HL-60 (cell line): ENCODE measurements at regions not wholly inside any gene's neighbourhood (a gene's known extent, or its start where the extent isn't known, plus 50 kb on each side); places are given as distances from the start of the nearest gene placed in this dataset.

Experiments
- DNase-seq, 2 experiments: peaks; one replicate each; pipeline ENCODE4 v3.0.0-alpha.2; 2010 to 2020; ENCODE audit warnings: low read depth in 1 of 2, low spot score in 1 of 2
- H3K27ac ChIP-seq: fragments of 250-450 bp; sonication (Bioruptor Pico); replicated peaks from 2 replicates; pipeline ENCODE4 v1.5.1; 2020; ENCODE audit warnings: mild to moderate bottlenecking, moderate library complexity
- H3K27me3 ChIP-seq: fragments of 250-450 bp; sonication (Bioruptor Pico); 2 replicates; pipeline ENCODE4 v1.5.1; 2021; ENCODE audit warnings: mild to moderate bottlenecking, moderate library complexity; ENCODE audit not compliant: insufficient read depth, poor library complexity, severe bottlenecking
- H3K4me3 ChIP-seq: replicated peaks from 2 replicates; pipeline ENCODE4 v1.5.1; 2011; ENCODE audit warnings: mild to moderate bottlenecking, control low read depth, low read length; ENCODE audit not compliant: insufficient read depth
- GABPA ChIP-seq: IDR thresholded peaks from 2 replicates; pipeline ENCODE4 v1.6.1; 2012; ENCODE audit warnings: low read depth
- POLR2AphosphoS5 ChIP-seq: IDR thresholded peaks from 2 replicates; pipeline ENCODE4 v1.6.1; 2012; ENCODE audit warnings: low read depth
- SPI1 ChIP-seq: IDR thresholded peaks from 2 replicates; pipeline ENCODE4 v1.6.1; 2012; ENCODE audit warnings: low read depth, mild to moderate bottlenecking, borderline replicate concordance
- TF ChIP-seq, protein P1 (sequence below): IDR thresholded peaks from 2 replicates; pipeline ENCODE4 v1.6.1; 2012; ENCODE audit warnings: low read depth; ENCODE audit not compliant: insufficient replicate concordance
- TF ChIP-seq, protein P2 (sequence below): IDR thresholded peaks from one replicate; pipeline ENCODE4 v1.5.1; 2011; ENCODE audit warnings: low read length, control low read depth, inconsistent platforms; ENCODE audit not compliant: insufficient read depth

DNA sequence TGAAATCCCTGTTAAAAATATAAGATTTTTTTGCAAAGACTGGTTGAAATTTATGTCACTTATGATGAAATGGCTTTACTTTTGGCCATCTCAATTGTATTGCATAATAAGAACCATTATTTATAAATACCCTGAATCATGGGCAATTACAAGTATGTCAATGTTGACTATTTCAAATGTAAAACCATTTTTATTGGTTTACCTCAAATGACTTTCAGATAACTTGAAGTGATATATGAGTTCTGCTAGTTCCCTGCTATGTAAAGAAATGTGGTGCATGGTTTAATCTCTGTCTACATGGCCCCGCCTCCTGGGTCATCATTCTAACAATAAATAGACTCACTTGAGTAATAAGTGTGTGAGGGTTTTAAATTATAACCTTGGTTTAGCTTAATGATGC lies 275.6 kb upstream of the PREP start:
- TF ChIP-seq SPI1 (no peak), POLR2AphosphoS5 (no peak), GABPA (no peak)
- TF ChIP-seq, protein P1, sequence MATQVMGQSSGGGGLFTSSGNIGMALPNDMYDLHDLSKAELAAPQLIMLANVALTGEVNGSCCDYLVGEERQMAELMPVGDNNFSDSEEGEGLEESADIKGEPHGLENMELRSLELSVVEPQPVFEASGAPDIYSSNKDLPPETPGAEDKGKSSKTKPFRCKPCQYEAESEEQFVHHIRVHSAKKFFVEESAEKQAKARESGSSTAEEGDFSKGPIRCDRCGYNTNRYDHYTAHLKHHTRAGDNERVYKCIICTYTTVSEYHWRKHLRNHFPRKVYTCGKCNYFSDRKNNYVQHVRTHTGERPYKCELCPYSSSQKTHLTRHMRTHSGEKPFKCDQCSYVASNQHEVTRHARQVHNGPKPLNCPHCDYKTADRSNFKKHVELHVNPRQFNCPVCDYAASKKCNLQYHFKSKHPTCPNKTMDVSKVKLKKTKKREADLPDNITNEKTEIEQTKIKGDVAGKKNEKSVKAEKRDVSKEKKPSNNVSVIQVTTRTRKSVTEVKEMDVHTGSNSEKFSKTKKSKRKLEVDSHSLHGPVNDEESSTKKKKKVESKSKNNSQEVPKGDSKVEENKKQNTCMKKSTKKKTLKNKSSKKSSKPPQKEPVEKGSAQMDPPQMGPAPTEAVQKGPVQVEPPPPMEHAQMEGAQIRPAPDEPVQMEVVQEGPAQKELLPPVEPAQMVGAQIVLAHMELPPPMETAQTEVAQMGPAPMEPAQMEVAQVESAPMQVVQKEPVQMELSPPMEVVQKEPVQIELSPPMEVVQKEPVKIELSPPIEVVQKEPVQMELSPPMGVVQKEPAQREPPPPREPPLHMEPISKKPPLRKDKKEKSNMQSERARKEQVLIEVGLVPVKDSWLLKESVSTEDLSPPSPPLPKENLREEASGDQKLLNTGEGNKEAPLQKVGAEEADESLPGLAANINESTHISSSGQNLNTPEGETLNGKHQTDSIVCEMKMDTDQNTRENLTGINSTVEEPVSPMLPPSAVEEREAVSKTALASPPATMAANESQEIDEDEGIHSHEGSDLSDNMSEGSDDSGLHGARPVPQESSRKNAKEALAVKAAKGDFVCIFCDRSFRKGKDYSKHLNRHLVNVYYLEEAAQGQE: no peak
- TF ChIP-seq, protein P2, sequence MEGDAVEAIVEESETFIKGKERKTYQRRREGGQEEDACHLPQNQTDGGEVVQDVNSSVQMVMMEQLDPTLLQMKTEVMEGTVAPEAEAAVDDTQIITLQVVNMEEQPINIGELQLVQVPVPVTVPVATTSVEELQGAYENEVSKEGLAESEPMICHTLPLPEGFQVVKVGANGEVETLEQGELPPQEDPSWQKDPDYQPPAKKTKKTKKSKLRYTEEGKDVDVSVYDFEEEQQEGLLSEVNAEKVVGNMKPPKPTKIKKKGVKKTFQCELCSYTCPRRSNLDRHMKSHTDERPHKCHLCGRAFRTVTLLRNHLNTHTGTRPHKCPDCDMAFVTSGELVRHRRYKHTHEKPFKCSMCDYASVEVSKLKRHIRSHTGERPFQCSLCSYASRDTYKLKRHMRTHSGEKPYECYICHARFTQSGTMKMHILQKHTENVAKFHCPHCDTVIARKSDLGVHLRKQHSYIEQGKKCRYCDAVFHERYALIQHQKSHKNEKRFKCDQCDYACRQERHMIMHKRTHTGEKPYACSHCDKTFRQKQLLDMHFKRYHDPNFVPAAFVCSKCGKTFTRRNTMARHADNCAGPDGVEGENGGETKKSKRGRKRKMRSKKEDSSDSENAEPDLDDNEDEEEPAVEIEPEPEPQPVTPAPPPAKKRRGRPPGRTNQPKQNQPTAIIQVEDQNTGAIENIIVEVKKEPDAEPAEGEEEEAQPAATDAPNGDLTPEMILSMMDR: no peak

DNA sequence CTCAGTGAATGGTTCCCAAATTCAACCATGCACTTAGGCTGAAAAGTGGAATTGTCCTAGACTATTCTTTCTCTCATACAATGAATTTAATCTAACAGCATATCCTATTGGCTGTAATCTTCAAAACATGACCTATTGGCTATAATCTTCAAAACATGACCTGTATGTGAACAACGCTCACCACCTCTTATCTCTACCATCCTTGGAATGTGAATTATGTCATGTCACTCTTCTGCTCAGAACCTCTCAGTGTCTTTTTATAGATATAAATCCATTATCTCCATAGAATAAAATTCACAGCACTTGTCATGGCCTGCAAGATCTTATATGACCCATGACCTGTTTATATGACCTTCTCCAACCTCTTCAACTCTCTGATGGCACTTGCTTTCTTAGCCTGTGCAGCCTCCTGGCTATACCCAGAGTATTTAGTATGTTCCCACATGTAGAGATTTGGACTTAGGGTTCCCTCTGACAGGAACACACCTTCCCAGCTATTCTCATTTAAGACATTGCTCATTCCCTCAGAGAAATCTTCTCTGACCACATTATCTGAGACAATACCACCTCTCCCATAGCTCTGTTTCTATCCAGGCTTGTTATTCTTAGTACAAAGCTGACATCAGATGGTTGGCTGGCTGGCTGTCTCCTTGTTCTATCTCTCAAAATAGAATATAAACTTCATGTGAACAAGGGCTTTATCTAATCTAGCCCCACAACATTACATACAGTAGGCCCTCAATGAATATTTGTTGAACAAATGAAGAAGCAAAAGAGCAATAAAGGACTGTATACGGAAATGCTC lies 275.0 kb upstream of the PREP start:
- Histone ChIP-seq H3K27ac (no peak overlapping the region), H3K4me3 (no peak overlapping the region), H3K27me3 (no peaks in the 10 kb centered on the region)
- no peak for TF ChIP-seq GABPA
- TF ChIP-seq, protein P1: no peak
- TF ChIP-seq, protein P2: no peak
- TF ChIP-seq POLR2AphosphoS5: no peak
- no peak for TF ChIP-seq SPI1
- no peak for DNase-seq

More for the DNA sequence above, 275.6 kb upstream of the PREP start:
- DNase-seq: no peak
- no peaks in the 10 kb centered on the region for H3K27me3 ChIP-seq
- no peak overlapping the region for H3K27ac ChIP-seq
- no peak overlapping the region for H3K4me3 ChIP-seq

DNA sequence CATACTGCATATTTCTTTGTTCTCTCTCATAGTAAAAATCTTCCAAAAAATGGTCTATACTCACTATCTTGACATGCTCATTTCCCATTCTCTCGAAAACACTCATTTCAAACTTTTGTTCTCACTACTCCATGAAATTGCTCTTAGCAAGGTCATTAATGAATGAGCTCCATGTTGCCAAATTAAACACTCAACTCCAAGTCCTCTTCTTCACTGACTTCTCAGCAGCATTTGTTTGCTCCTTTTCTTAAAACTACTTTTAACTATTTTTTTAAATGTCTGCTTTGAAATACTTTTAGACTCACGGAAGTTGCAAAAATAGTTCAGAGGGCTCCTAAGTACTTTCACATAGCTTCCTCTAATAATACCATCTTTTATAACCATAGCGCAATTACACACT lies 274.0 kb upstream of the PREP start:
- TF ChIP-seq SPI1: no peak
- TF ChIP-seq, protein P2: no peak
- TF ChIP-seq GABPA: no peak
- TF ChIP-seq, protein P1: no peak
- TF ChIP-seq POLR2AphosphoS5: no peak
- no peaks in the 10 kb centered on the region for H3K27me3 ChIP-seq
- no peak overlapping the region for H3K4me3 ChIP-seq
- H3K27ac ChIP-seq: no peak overlapping the region
- no peak for DNase-seq
